Calu3 (cell line): ENCODE measurements at regions not wholly inside any gene's neighbourhood (a gene's known extent, or its start where the extent isn't known, plus 50 kb on each side); places are given as distances from the start of the nearest gene placed in this dataset.

ENCODE experiments used
- BruUV-seq: library from RNA; stranded (reverse); fragments of 400-500 nt; replicated peaks from 2 replicates; lab custom pipeline; 2021; lab: Mats Ljungman, UMichigan
- CTCF ChIA-PET: fragments of 300-600 bp; sonication (Branson Sonifier 250); formaldehyde crosslinking; loops from one replicate; lab custom pipeline; 2022; ENCODE audit warnings: antibody characterized with exemption; lab: Charles Lee
- DNase-seq: peaks from one replicate; pipeline ENCODE4 v3.0.0; 2022
- H3K27ac Mint-ChIP-seq: one replicate; pipeline ENCODE4 v1.8.0; 2022; ENCODE audit warnings: mixed read lengths; ENCODE audit not compliant: unreplicated experiment
- H3K27me3 Mint-ChIP-seq: one replicate; pipeline ENCODE4 v1.8.0; 2022; ENCODE audit warnings: mixed read lengths; ENCODE audit not compliant: unreplicated experiment
- H3K36me3 Mint-ChIP-seq: one replicate; pipeline ENCODE4 v1.8.0; 2022; ENCODE audit warnings: mild to moderate bottlenecking, moderate library complexity, mixed read lengths; ENCODE audit not compliant: insufficient read depth, unreplicated experiment
- H3K4me1 Mint-ChIP-seq: one replicate; pipeline ENCODE4 v1.8.0; 2022; ENCODE audit warnings: mild to moderate bottlenecking, low read depth, mixed read lengths; ENCODE audit not compliant: unreplicated experiment
- H3K4me3 Mint-ChIP-seq: one replicate; pipeline ENCODE4 v1.8.0; 2022; ENCODE audit warnings: mild to moderate bottlenecking, low read depth, moderate library complexity, mixed read lengths; ENCODE audit not compliant: unreplicated experiment
- H3K9me3 Mint-ChIP-seq: one replicate; pipeline ENCODE4 v1.8.0; 2022; ENCODE audit warnings: low read depth, mixed read lengths; ENCODE audit not compliant: unreplicated experiment
- CTCF ChIP-seq: fragments of 200-600 bp; IDR thresholded peaks from one replicate; pipeline ENCODE4 v1.8.0; 2022; ENCODE audit warnings: antibody characterized with exemption; ENCODE audit not compliant: unreplicated experiment
- intact Hi-C: fragments of 100-400 bp; cut with micrococcal nuclease; formaldehyde crosslinking; loops from one replicate; pipeline ENCODE4 v1.10.0; 2022; ENCODE audit not compliant: unreplicated experiment

- DNase-seq: no peak
- Mint-ChIP-seq H3K4me1 (no peaks in the 10 kb centered on the region), H3K9me3 (no peaks in the 10 kb centered on the region), H3K27ac (no peak overlapping the region), H3K4me3 (no peak overlapping the region), H3K36me3 (no peaks in the 10 kb centered on the region), H3K27me3 (no peaks in the 10 kb centered on the region)
- TF ChIP-seq CTCF: no peak
- CTCF ChIA-PET: interaction anchor here (0.7 kb wide), 1 partner anchor 14 kb away, joined by 3 read pairs; no protein-coding TSS in a partner anchor
- intact Hi-C loops: no loop called here
- no TSS peak for BruUV-seq
Observed at GRCh38 chr13:80250213-80250810, 90.6 kb downstream of the SPRY2 start.

- no peak overlapping the region for H3K27ac Mint-ChIP-seq
Observed at GRCh38 chr13:80249516-80250212, 91.3 kb downstream of the SPRY2 start.

DNA sequence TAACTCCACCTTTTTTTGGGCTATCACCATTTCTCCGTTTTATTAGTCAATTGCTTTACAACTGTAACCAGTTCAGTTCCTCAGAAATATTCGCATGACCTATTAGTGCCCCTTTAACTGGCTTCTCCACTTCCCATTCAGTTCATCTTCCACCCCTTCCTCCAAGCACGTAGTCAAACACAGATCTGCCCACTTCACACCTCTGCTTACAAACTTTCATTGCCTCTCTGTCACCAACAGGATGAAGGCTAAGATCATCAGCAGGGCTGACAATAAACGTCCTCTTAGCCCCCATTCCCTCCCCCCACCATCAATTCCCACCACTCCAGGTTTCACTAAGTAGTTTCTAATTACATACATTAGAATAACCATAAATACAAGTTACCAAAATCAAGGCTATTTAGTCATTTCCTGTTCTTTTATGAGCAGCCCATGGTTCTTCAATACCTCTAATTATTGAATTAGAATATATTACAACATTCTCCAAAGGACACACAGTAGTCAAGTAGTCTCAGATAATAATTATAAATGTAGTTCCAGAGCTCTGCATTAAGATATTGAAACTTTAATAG, 95.7 kb downstream of the SPRY2 start:
- no TSS peak for BruUV-seq
- Mint-ChIP-seq H3K9me3 (no peaks in the 10 kb centered on the region), H3K36me3 (no peaks in the 10 kb centered on the region), H3K27ac (no peak overlapping the region), H3K4me1 (peaks cover under 1% of the 10 kb centered on the region), H3K27me3 (no peaks in the 10 kb centered on the region), H3K4me3 (no peak overlapping the region)
- no peak for TF ChIP-seq CTCF
- intact Hi-C loops: no loop called here
- DNase-seq: no peak
- CTCF ChIA-PET: no interaction called here

More at GRCh38 chr13:80249516-80250212, 91.3 kb downstream of the SPRY2 start:
- no TSS peak for BruUV-seq
- no peak for DNase-seq
- no peaks in the 10 kb centered on the region for H3K36me3 Mint-ChIP-seq
- intact Hi-C loops: no loop called here
- TF ChIP-seq CTCF: no peak
- H3K4me1 Mint-ChIP-seq: no peaks in the 10 kb centered on the region
- no peak overlapping the region for H3K4me3 Mint-ChIP-seq
- no peaks in the 10 kb centered on the region for H3K27me3 Mint-ChIP-seq
- H3K9me3 Mint-ChIP-seq: no peaks in the 10 kb centered on the region
- CTCF ChIA-PET: no interaction called here

GRCh38 chr13:80244574-80244973, 96.4 kb downstream of the SPRY2 start:
- H3K4me1 Mint-ChIP-seq: peaks cover 7% of the 10 kb centered on the region
- no peak for DNase-seq
- no peaks in the 10 kb centered on the region for H3K36me3 Mint-ChIP-seq
- intact Hi-C loops: no loop called here
- CTCF ChIA-PET: no interaction called here
- no peak for TF ChIP-seq CTCF
- no peak overlapping the region for H3K4me3 Mint-ChIP-seq
- H3K9me3 Mint-ChIP-seq: no peaks in the 10 kb centered on the region
- H3K27ac Mint-ChIP-seq: no peak overlapping the region
- H3K27me3 Mint-ChIP-seq: no peaks in the 10 kb centered on the region
- no TSS peak for BruUV-seq
